H9 (cell line): ENCODE measurements at regions not wholly inside any gene's neighbourhood (a gene's known extent, or its start where the extent isn't known, plus 50 kb on each side); places are given as distances from the start of the nearest gene placed in this dataset.

Source experiments
- DNase-seq: peaks from one replicate; pipeline ENCODE4 v3.0.0-alpha.2; 2017
- H2AFZ ChIP-seq: one replicate; pipeline ENCODE4 v1.6.1; 2013; ENCODE audit warnings: mild to moderate bottlenecking, low read length, control low read depth, moderate library complexity
- H2AK5ac ChIP-seq: 2 replicates; pipeline ENCODE4 v1.6.1; 2013; ENCODE audit warnings: low read length, control low read depth, mixed read lengths; ENCODE audit not compliant: insufficient read length
- H2BK120ac ChIP-seq: one replicate; pipeline ENCODE4 v1.6.1; 2013; ENCODE audit warnings: low read depth, mild to moderate bottlenecking, low read length, control low read depth, inconsistent platforms; ENCODE audit not compliant: poor library complexity, severe bottlenecking
- H2BK12ac ChIP-seq: 2 replicates; pipeline ENCODE4 v1.6.1; 2013; ENCODE audit warnings: low read length, control low read depth, mixed read lengths, low read depth; ENCODE audit not compliant: insufficient read length
- H2BK15ac ChIP-seq: 2 replicates; pipeline ENCODE4 v1.6.1; 2013; ENCODE audit warnings: low read depth, low read length, control low read depth
- H2BK20ac ChIP-seq: one replicate; pipeline ENCODE4 v1.6.1; 2013; ENCODE audit warnings: low read depth, mild to moderate bottlenecking, low read length, control low read depth, inconsistent platforms; ENCODE audit not compliant: poor library complexity, severe bottlenecking
- H2BK5ac ChIP-seq: 2 replicates; pipeline ENCODE4 v1.6.1; 2013; ENCODE audit warnings: low read length, control low read depth, mixed read lengths; ENCODE audit not compliant: insufficient read length
- H3K14ac ChIP-seq: 2 replicates; pipeline ENCODE4 v1.6.1; 2013; ENCODE audit warnings: low read length, control low read depth; ENCODE audit not compliant: insufficient read depth
- H3K18ac ChIP-seq: 2 replicates; pipeline ENCODE4 v1.6.1; 2013; ENCODE audit warnings: low read depth, mild to moderate bottlenecking, mixed read lengths, low read length, control low read depth; ENCODE audit not compliant: insufficient read length
- H3K23ac ChIP-seq: 2 replicates; pipeline ENCODE4 v1.6.1; 2013; ENCODE audit warnings: low read length, control low read depth, mixed read lengths, low read depth; ENCODE audit not compliant: insufficient read length
- H3K23me2 ChIP-seq: 2 replicates; pipeline ENCODE4 v1.6.1; 2013; ENCODE audit warnings: low read depth, mild to moderate bottlenecking, mixed read lengths, low read length, control low read depth; ENCODE audit not compliant: insufficient read length, poor library complexity, severe bottlenecking
- H3K27ac ChIP-seq: 2 replicates; pipeline ENCODE4 v1.5.1; 2013; ENCODE audit warnings: low read length, control low read depth, mixed read lengths, low read depth; ENCODE audit not compliant: insufficient read length
- H3K27me3 ChIP-seq: 2 replicates; pipeline ENCODE4 v1.6.1; 2013; ENCODE audit warnings: low read length, control low read depth, inconsistent platforms; ENCODE audit not compliant: insufficient read depth
- H3K4ac ChIP-seq: 2 replicates; pipeline ENCODE4 v1.6.1; 2013; ENCODE audit warnings: low read depth, mild to moderate bottlenecking, control low read depth, inconsistent platforms, low read length, moderate library complexity
- H3K4me1 ChIP-seq: 2 replicates; pipeline ENCODE4 v1.6.1; 2013; ENCODE audit warnings: low read length, control low read depth, inconsistent platforms; ENCODE audit not compliant: insufficient read depth
- H3K4me2 ChIP-seq: 2 replicates; pipeline ENCODE4 v1.6.1; 2013; ENCODE audit warnings: low read length, control low read depth, mixed read lengths; ENCODE audit not compliant: insufficient read length, insufficient read depth
- H3K56ac ChIP-seq: 2 replicates; pipeline ENCODE4 v1.6.1; 2013; ENCODE audit warnings: low read depth, mild to moderate bottlenecking, mixed read lengths, low read length, control low read depth; ENCODE audit not compliant: insufficient read length
- H3K79me1 ChIP-seq: 2 replicates; pipeline ENCODE4 v1.6.1; 2013; ENCODE audit warnings: low read depth, mild to moderate bottlenecking, moderate library complexity, low read length, control low read depth, inconsistent platforms; ENCODE audit not compliant: insufficient read depth, poor library complexity, severe bottlenecking
- H3K79me2 ChIP-seq: 2 replicates; pipeline ENCODE4 v1.6.1; 2013; ENCODE audit warnings: low read length, control low read depth, inconsistent platforms; ENCODE audit not compliant: insufficient read depth
- H3K9ac ChIP-seq: 2 replicates; pipeline ENCODE4 v1.6.1; 2013; ENCODE audit warnings: low read length, control low read depth, mixed read lengths; ENCODE audit not compliant: insufficient read length; ENCODE audit errors: extremely low read depth
- H3K9me3 ChIP-seq: one replicate; pipeline ENCODE4 v1.6.1; 2013; ENCODE audit warnings: low read depth, low read length, inconsistent platforms; ENCODE audit not compliant: control insufficient read depth
- H3T11ph ChIP-seq: one replicate; pipeline ENCODE4 v1.6.1; 2013; ENCODE audit warnings: mild to moderate bottlenecking, low read length, control low read depth, inconsistent platforms
- H4K20me1 ChIP-seq: one replicate; pipeline ENCODE4 v1.6.1; 2013; ENCODE audit not compliant: control insufficient read depth, insufficient read length, insufficient read depth
- H4K5ac ChIP-seq: 2 replicates; pipeline ENCODE4 v1.6.1; 2013; ENCODE audit warnings: low read depth, mild to moderate bottlenecking, mixed read lengths, low read length, control low read depth; ENCODE audit not compliant: insufficient read length
- H4K8ac ChIP-seq: replicated peaks from 2 replicates; pipeline ENCODE4 v1.6.1; 2013; ENCODE audit warnings: low read length, control low read depth, mixed read lengths, low read depth; ENCODE audit not compliant: insufficient read length
- H4K91ac ChIP-seq: 2 replicates; pipeline ENCODE4 v1.6.1; 2013; ENCODE audit warnings: low read depth, mild to moderate bottlenecking, moderate library complexity, mixed read lengths, low read length, control low read depth; ENCODE audit not compliant: insufficient read length
- H3K27ac Mint-ChIP-seq, 3 experiments: 2 replicates in 2 of 3; 3 replicates in 1 of 3; pipeline ENCODE4 v1.8.0; 2020 to 2021; ENCODE audit warnings: mixed read lengths in 3 of 3, mild to moderate bottlenecking in 1 of 3, moderate library complexity in 1 of 3
- H3K27me3 Mint-ChIP-seq: 2 replicates; pipeline ENCODE4 v1.8.0; 2021; ENCODE audit warnings: low read depth, mild to moderate bottlenecking, moderate library complexity, mixed read lengths
- H3K36me3 Mint-ChIP-seq, 3 experiments: 2 replicates in 2 of 3; 3 replicates in 1 of 3; pipeline ENCODE4 v1.8.0; 2020 to 2021; ENCODE audit warnings: low read depth in 3 of 3, mixed read lengths in 3 of 3; ENCODE audit not compliant: insufficient read depth in 1 of 3
- H3K4me1 Mint-ChIP-seq, 2 experiments: 2 replicates each; pipeline ENCODE4 v1.8.0; 2020; ENCODE audit warnings: mixed read lengths in 2 of 2
- H3K4me3 Mint-ChIP-seq, 2 experiments: 2 replicates in 1 of 2; 3 replicates in 1 of 2; pipeline ENCODE4 v1.8.0; 2020 to 2021; ENCODE audit warnings: mild to moderate bottlenecking in 2 of 2, mixed read lengths in 2 of 2, moderate library complexity in 1 of 2
- H3K9me3 Mint-ChIP-seq, 2 experiments: 2 replicates in 1 of 2; 3 replicates in 1 of 2; pipeline ENCODE4 v1.8.0; 2020; ENCODE audit warnings: mild to moderate bottlenecking in 2 of 2, mixed read lengths in 2 of 2, moderate library complexity in 1 of 2
- WGBS: extraction: QIAGEN DNeasy Blood & Tissue Kit; methylation state at CpG from one replicate; pipeline ENCODE4 v1.1.7; 2013; ENCODE audit warnings: missing lambda C conversion rate, low lambda C conversion rate, mixed read lengths; ENCODE audit not compliant: insufficient read length; ENCODE audit errors: extremely low coverage; 5-methylcytosine and 5-hydroxymethylcytosine counted together
- TF ChIP-seq, protein P1 (sequence below): fragments of 200-600 bp; sonication (generic); conservative IDR thresholded peaks from 3 replicates; pipeline ENCODE4 v1.8.0; 2021; ENCODE audit warnings: antibody characterized with exemption, mild to moderate bottlenecking

DNA sequence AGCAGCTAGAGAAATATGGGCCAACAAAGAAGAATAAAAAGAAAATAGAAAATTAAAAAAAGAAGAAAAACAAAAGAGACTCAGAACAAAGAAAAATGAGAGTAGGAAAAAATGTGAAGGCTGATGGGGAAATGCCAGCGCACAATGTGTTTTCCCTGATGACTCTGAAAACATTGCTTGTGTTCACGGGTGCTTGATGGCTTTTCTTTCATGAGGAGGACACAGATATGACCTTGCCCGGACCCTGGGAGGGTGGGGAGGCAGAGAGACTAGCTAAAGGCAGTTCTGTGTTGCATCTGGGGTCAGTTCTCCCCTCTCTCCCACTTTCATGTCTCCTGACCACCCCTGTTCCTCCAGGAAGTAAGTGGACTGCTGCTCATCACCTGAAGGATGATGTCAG is 125.9 kb downstream of the MOBP start:
- H3K23me2 ChIP-seq = no peaks in the 10 kb centered on the region
- no peaks in the 10 kb centered on the region for H3K27me3 Mint-ChIP-seq
- no peaks in the 10 kb centered on the region; a peak in 1 of 7 replicates for H3K36me3 Mint-ChIP-seq
- H3K18ac ChIP-seq = no peak overlapping the region
- no peak overlapping the region for H2AK5ac ChIP-seq
- no peaks in the 10 kb centered on the region for H3K9me3 Mint-ChIP-seq
- H3K9me3 ChIP-seq = no peaks in the 10 kb centered on the region
- no peaks in the 10 kb centered on the region for H3K27me3 ChIP-seq
- H4K5ac ChIP-seq = no peak overlapping the region
- no peaks in the 10 kb centered on the region for H3K79me1 ChIP-seq
- H2BK20ac ChIP-seq = no peak overlapping the region
- H3K4me3 Mint-ChIP-seq = no peak overlapping the region
- peak overlapping the region in 1 of 3 experiments; percentile 46; a peak in 1 of 7 replicates for H3K27ac Mint-ChIP-seq
- no peak overlapping the region for H3K56ac ChIP-seq
- H3K4me2 ChIP-seq = no peak overlapping the region
- no peaks in the 10 kb centered on the region for H4K20me1 ChIP-seq
- H3K14ac ChIP-seq = no peak overlapping the region; the same call in 1 of the 2 replicates
- H3K23ac ChIP-seq = no peak overlapping the region
- no peak overlapping the region for H3K27ac ChIP-seq
- peaks cover 0 to 4% of the 10 kb centered on the region in 2 experiments; a peak in 2 of 4 replicates for H3K4me1 Mint-ChIP-seq
- WGBS = no CpG with 5 or more reads among the region's 3 CpGs
- no peak overlapping the region for H3K9ac ChIP-seq
- H2AFZ ChIP-seq = no peak overlapping the region
- H2BK12ac ChIP-seq = no peak overlapping the region
- H2BK15ac ChIP-seq = no peak overlapping the region
- no peak overlapping the region for H3K4ac ChIP-seq
- DNase-seq = no peak
- no peak overlapping the region for H2BK120ac ChIP-seq
- H3T11ph ChIP-seq = no peak overlapping the region
- H4K91ac ChIP-seq = no peak overlapping the region
- H3K4me1 ChIP-seq = no peaks in the 10 kb centered on the region
- TF ChIP-seq, protein P1, sequence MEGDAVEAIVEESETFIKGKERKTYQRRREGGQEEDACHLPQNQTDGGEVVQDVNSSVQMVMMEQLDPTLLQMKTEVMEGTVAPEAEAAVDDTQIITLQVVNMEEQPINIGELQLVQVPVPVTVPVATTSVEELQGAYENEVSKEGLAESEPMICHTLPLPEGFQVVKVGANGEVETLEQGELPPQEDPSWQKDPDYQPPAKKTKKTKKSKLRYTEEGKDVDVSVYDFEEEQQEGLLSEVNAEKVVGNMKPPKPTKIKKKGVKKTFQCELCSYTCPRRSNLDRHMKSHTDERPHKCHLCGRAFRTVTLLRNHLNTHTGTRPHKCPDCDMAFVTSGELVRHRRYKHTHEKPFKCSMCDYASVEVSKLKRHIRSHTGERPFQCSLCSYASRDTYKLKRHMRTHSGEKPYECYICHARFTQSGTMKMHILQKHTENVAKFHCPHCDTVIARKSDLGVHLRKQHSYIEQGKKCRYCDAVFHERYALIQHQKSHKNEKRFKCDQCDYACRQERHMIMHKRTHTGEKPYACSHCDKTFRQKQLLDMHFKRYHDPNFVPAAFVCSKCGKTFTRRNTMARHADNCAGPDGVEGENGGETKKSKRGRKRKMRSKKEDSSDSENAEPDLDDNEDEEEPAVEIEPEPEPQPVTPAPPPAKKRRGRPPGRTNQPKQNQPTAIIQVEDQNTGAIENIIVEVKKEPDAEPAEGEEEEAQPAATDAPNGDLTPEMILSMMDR = no peak
- no peaks in the 10 kb centered on the region for H3K79me2 ChIP-seq
- H2BK5ac ChIP-seq = no peak overlapping the region
- no peak overlapping the region for H4K8ac ChIP-seq
